ENCODE measurements at regions not wholly inside any gene's neighbourhood (a gene's known extent, or its start where the extent isn't known, plus 50 kb on each side); places are given as distances from the start of the nearest gene placed in this dataset.

GRCh38 chr11:88448131-88448670 lies 110.7 kb upstream of the CTSC start:
- ATAC-seq (ENCODE audit: low read depth in 2 of 2), result no peak
- no peak for DNase-seq
- H3K36me3 Mint-ChIP-seq, result no peaks in the 10 kb centered on the region
- H3K4me1 Mint-ChIP-seq, result peaks cover 0 to 1% (median 0%) of the 10 kb centered on the region in 4 donors
- H3K9me3 Mint-ChIP-seq, result peaks cover 0 to 5% (median 2%) of the 10 kb centered on the region in 7 donors
- Histone ChIP-seq H3K4me1 (ENCODE audit: control insufficient read depth, insufficient read depth, low read length, poor library complexity, severe bottlenecking) (no peaks in the 10 kb centered on the region), H3K36me3 (ENCODE audit: control insufficient read depth, insufficient read depth, low read length) (no peaks in the 10 kb centered on the region), H3K4me3 (ENCODE audit: low read depth, low read length) (no peak overlapping the region), H3K27ac (ENCODE audit: insufficient read depth, low read length, poor library complexity, severe bottlenecking) (no peak overlapping the region), H3K27me3 (ENCODE audit: control insufficient read depth, insufficient read depth, low read length) (peaks cover 2% of the 10 kb centered on the region), H3K9me3 (ENCODE audit: control insufficient read depth in 2 of 2, low read length in 2 of 2) (no peaks in the 10 kb centered on the region)
- no peak overlapping the region for H3K27ac Mint-ChIP-seq
- H3K4me3 Mint-ChIP-seq, result no peak overlapping the region
- H3K27me3 Mint-ChIP-seq, result no peaks in the 10 kb centered on the region

- peaks cover 0 to 1% (median 0%) of the 10 kb centered on the region in 4 donors for H3K4me1 Mint-ChIP-seq
- Histone ChIP-seq H3K36me3 (ENCODE audit: control insufficient read depth, insufficient read depth, low read length) (no peaks in the 10 kb centered on the region), H3K4me3 (ENCODE audit: low read depth, low read length) (no peak overlapping the region), H3K27ac (ENCODE audit: insufficient read depth, low read length, poor library complexity, severe bottlenecking) (no peak overlapping the region), H3K9me3 (ENCODE audit: control insufficient read depth in 2 of 2, low read length in 2 of 2) (no peaks in the 10 kb centered on the region), H3K4me1 (ENCODE audit: control insufficient read depth, insufficient read depth, low read length, poor library complexity, severe bottlenecking) (no peaks in the 10 kb centered on the region), H3K27me3 (ENCODE audit: control insufficient read depth, insufficient read depth, low read length) (peaks cover 2% of the 10 kb centered on the region)
- no peak overlapping the region for H3K27ac Mint-ChIP-seq
- H3K27me3 Mint-ChIP-seq, result no peaks in the 10 kb centered on the region
- no peak overlapping the region for H3K4me3 Mint-ChIP-seq
- peaks cover 0 to 5% (median 2%) of the 10 kb centered on the region in 7 donors for H3K9me3 Mint-ChIP-seq
- DNase-seq, result no peak
- H3K36me3 Mint-ChIP-seq, result no peaks in the 10 kb centered on the region
- no peak for ATAC-seq (ENCODE audit: low read depth in 2 of 2)
Observed at GRCh38 chr11:88447281-88447680, 109.7 kb upstream of the CTSC start.

GRCh38 chr11:88439356-88439755 lies 101.8 kb upstream of the CTSC start:
- DNase-seq, result no peak
- H3K9me3 ChIP-seq (ENCODE audit: control insufficient read depth in 2 of 2, low read length in 2 of 2), result no peaks in the 10 kb centered on the region
- Mint-ChIP-seq H3K4me1 (peaks cover 0 to 2% (median 0%) of the 10 kb centered on the region in 4 donors), H3K27me3 (peaks cover 4% of the 10 kb centered on the region), H3K9me3 (peaks cover 0 to 5% (median 1%) of the 10 kb centered on the region in 7 donors), H3K4me3 (no peak overlapping the region), H3K27ac (no peak overlapping the region), H3K36me3 (no peaks in the 10 kb centered on the region)
- H3K27me3 ChIP-seq (ENCODE audit: control insufficient read depth, insufficient read depth, low read length), result no peaks in the 10 kb centered on the region
- H3K4me3 ChIP-seq (ENCODE audit: low read depth, low read length), result no peak overlapping the region
- no peak for ATAC-seq (ENCODE audit: low read depth in 2 of 2)
- H3K27ac ChIP-seq (ENCODE audit: insufficient read depth, low read length, poor library complexity, severe bottlenecking), result no peak overlapping the region
- no peaks in the 10 kb centered on the region for H3K36me3 ChIP-seq (ENCODE audit: control insufficient read depth, insufficient read depth, low read length)
- H3K4me1 ChIP-seq (ENCODE audit: control insufficient read depth, insufficient read depth, low read length, poor library complexity, severe bottlenecking), result no peaks in the 10 kb centered on the region

GRCh38 chr11:88438721-88439120 lies 101.2 kb upstream of the CTSC start:
- peaks cover 0 to 2% (median 0%) of the 10 kb centered on the region in 4 donors for H3K4me1 Mint-ChIP-seq

GRCh38 chr11:88435415-88435814 lies 97.9 kb upstream of the CTSC start:
- Histone ChIP-seq H3K27me3 (ENCODE audit: control insufficient read depth, insufficient read depth, low read length) (no peaks in the 10 kb centered on the region), H3K9me3 (ENCODE audit: control insufficient read depth in 2 of 2, low read length in 2 of 2) (no peaks in the 10 kb centered on the region), H3K4me1 (ENCODE audit: control insufficient read depth, insufficient read depth, low read length, poor library complexity, severe bottlenecking) (no peaks in the 10 kb centered on the region), H3K36me3 (ENCODE audit: control insufficient read depth, insufficient read depth, low read length) (no peaks in the 10 kb centered on the region), H3K4me3 (ENCODE audit: low read depth, low read length) (no peak overlapping the region), H3K27ac (ENCODE audit: insufficient read depth, low read length, poor library complexity, severe bottlenecking) (no peak overlapping the region)
- Mint-ChIP-seq H3K9me3 (peaks cover 0 to 5% (median 1%) of the 10 kb centered on the region in 7 donors), H3K27ac (no peak overlapping the region), H3K4me3 (no peak overlapping the region), H3K4me1 (peaks cover 0 to 2% (median under 1%) of the 10 kb centered on the region in 4 donors), H3K27me3 (peaks cover 4% of the 10 kb centered on the region), H3K36me3 (no peaks in the 10 kb centered on the region)
- DNase-seq, result peak in 1 of 3 donors; percentile 41
- ATAC-seq (ENCODE audit: low read depth in 2 of 2), result no peak

More at GRCh38 chr11:88438721-88439120, 101.2 kb upstream of the CTSC start:
- Histone ChIP-seq H3K27me3 (ENCODE audit: control insufficient read depth, insufficient read depth, low read length) (no peaks in the 10 kb centered on the region), H3K27ac (ENCODE audit: insufficient read depth, low read length, poor library complexity, severe bottlenecking) (no peak overlapping the region), H3K9me3 (ENCODE audit: control insufficient read depth in 2 of 2, low read length in 2 of 2) (no peaks in the 10 kb centered on the region), H3K4me3 (ENCODE audit: low read depth, low read length) (no peak overlapping the region), H3K4me1 (ENCODE audit: control insufficient read depth, insufficient read depth, low read length, poor library complexity, severe bottlenecking) (no peaks in the 10 kb centered on the region), H3K36me3 (ENCODE audit: control insufficient read depth, insufficient read depth, low read length) (no peaks in the 10 kb centered on the region)
- DNase-seq (no peak), ATAC-seq (ENCODE audit: low read depth in 2 of 2) (no peak)
- Mint-ChIP-seq H3K9me3 (peaks cover 0 to 5% (median 1%) of the 10 kb centered on the region in 7 donors), H3K27ac (no peak overlapping the region), H3K27me3 (peaks cover 4% of the 10 kb centered on the region), H3K4me3 (no peak overlapping the region), H3K36me3 (no peaks in the 10 kb centered on the region)

GRCh38 chr11:88434333-88434976 lies 96.9 kb upstream of the CTSC start:
- Histone ChIP-seq H3K9me3 (ENCODE audit: control insufficient read depth in 2 of 2, low read length in 2 of 2) (no peaks in the 10 kb centered on the region), H3K36me3 (ENCODE audit: control insufficient read depth, insufficient read depth, low read length) (no peaks in the 10 kb centered on the region), H3K4me1 (ENCODE audit: control insufficient read depth, insufficient read depth, low read length, poor library complexity, severe bottlenecking) (no peaks in the 10 kb centered on the region), H3K27me3 (ENCODE audit: control insufficient read depth, insufficient read depth, low read length) (no peaks in the 10 kb centered on the region), H3K27ac (ENCODE audit: insufficient read depth, low read length, poor library complexity, severe bottlenecking) (no peak overlapping the region), H3K4me3 (ENCODE audit: low read depth, low read length) (no peak overlapping the region)
- DNase-seq (peak in 1 of 3 donors; percentile 34), ATAC-seq (ENCODE audit: low read depth in 2 of 2) (no peak)
- H3K4me1 Mint-ChIP-seq, result peaks cover 0 to 9% (median under 1%) of the 10 kb centered on the region in 4 donors
- H3K27me3 Mint-ChIP-seq, result peaks cover 4% of the 10 kb centered on the region
- H3K9me3 Mint-ChIP-seq, result peaks cover 0 to 5% (median 2%) of the 10 kb centered on the region in 7 donors
- H3K27ac Mint-ChIP-seq, result no peak overlapping the region
- no peak overlapping the region for H3K4me3 Mint-ChIP-seq
- no peaks in the 10 kb centered on the region for H3K36me3 Mint-ChIP-seq

GRCh38 chr11:88433536-88434230 lies 96.1 kb upstream of the CTSC start:
- Histone ChIP-seq H3K27me3 (ENCODE audit: control insufficient read depth, insufficient read depth, low read length) (no peaks in the 10 kb centered on the region), H3K36me3 (ENCODE audit: control insufficient read depth, insufficient read depth, low read length) (no peaks in the 10 kb centered on the region), H3K27ac (ENCODE audit: insufficient read depth, low read length, poor library complexity, severe bottlenecking) (no peak overlapping the region), H3K9me3 (ENCODE audit: control insufficient read depth in 2 of 2, low read length in 2 of 2) (no peaks in the 10 kb centered on the region), H3K4me3 (ENCODE audit: low read depth, low read length) (no peak overlapping the region), H3K4me1 (ENCODE audit: control insufficient read depth, insufficient read depth, low read length, poor library complexity, severe bottlenecking) (no peaks in the 10 kb centered on the region)
- H3K27me3 Mint-ChIP-seq, result peaks cover under 1% of the 10 kb centered on the region
- ATAC-seq (ENCODE audit: low read depth in 2 of 2), result no peak
- H3K27ac Mint-ChIP-seq, result no peak overlapping the region
- no peak for DNase-seq
- H3K36me3 Mint-ChIP-seq, result no peaks in the 10 kb centered on the region
- H3K4me3 Mint-ChIP-seq, result no peak overlapping the region
- peaks cover 0 to 9% (median 0%) of the 10 kb centered on the region in 4 donors for H3K4me1 Mint-ChIP-seq
- H3K9me3 Mint-ChIP-seq, result peaks cover 0 to 5% (median 2%) of the 10 kb centered on the region in 7 donors
